ENCODE measurements at regions not wholly inside any gene's neighbourhood (a gene's known extent, or its start where the extent isn't known, plus 50 kb on each side); places are given as distances from the start of the nearest gene placed in this dataset.

GRCh38 chr9:120210274-120210673 lies 369.7 kb downstream of the CDK5RAP2 start:
- ATAC-seq (no peak), FAIRE-seq (no peak), DNase-seq (ENCODE audit: low read depth in 1 of 2, low spot score in 1 of 2) (no peak)
- POLR2A ChIA-PET, result no interaction called here
- no peaks in the 10 kb centered on the region for H3K9me3 ChIP-seq
- H3K27ac ChIP-seq, result no peak overlapping the region
- CTCF ChIA-PET, result interaction anchor here (0.9 kb wide), 1 partner anchor 39 kb away, joined by 3 read pairs; no protein-coding TSS in a partner anchor
- WGBS (ENCODE audit: missing lambda C conversion rate), result 12% methylated on average over 4 of the region's 4 CpGs
- no peak overlapping the region for H3K4me2 ChIP-seq
- H3K4me1 ChIP-seq, result no peaks in the 10 kb centered on the region
- no peak for TF ChIP-seq EHF (CRISPR knock-in tag; IDR thresholded peaks at IDR 0.05)
- no peak for TF ChIP-seq CEBPB (IDR thresholded peaks at IDR 0.05)
- no peak for TF ChIP-seq POLR2AphosphoS2 (conservative IDR thresholded peaks at IDR 0.05; ENCODE audit: low read length)
- TF ChIP-seq RNF2 (IDR thresholded peaks at IDR 0.05; ENCODE audit: borderline replicate concordance, low read depth), result no peak
- TF ChIP-seq TP53 (CRISPR knock-in tag; IDR thresholded peaks at IDR 0.05), result no peak
- TF ChIP-seq KDM1A (IDR thresholded peaks at IDR 0.05; ENCODE audit: low read depth), result no peak
- no peak for TF ChIP-seq ZSCAN20 (CRISPR knock-in tag; IDR thresholded peaks at IDR 0.05)
- no peak for TF ChIP-seq ZNF302 (CRISPR knock-in tag; IDR thresholded peaks at IDR 0.05)
- TF ChIP-seq EP300 (IDR thresholded peaks at IDR 0.05), result no peak
- no peak overlapping the region for H3K4me3 ChIP-seq

GRCh38 chr9:120202856-120203654 lies 376.9 kb downstream of the CDK5RAP2 start:
- FAIRE-seq (no peak), ATAC-seq (no peak), DNase-seq (ENCODE audit: low read depth in 1 of 2, low spot score in 1 of 2) (no peak)
- ChIA-PET POLR2A (no interaction called here), CTCF (interaction anchor here (0.5 kb wide), 1 partner anchor 374 kb away, joined by 3 read pairs; no protein-coding TSS in a partner anchor)
- Histone ChIP-seq H3K4me2 (no peak overlapping the region), H3K9me3 (no peaks in the 10 kb centered on the region), H3K4me3 (no peak overlapping the region), H3K4me1 (no peaks in the 10 kb centered on the region), H3K27ac (no peak overlapping the region)
- TF ChIP-seq MAZ (IDR thresholded peaks at IDR 0.05; ENCODE audit: borderline replicate concordance, low read depth, low read length) (no peak), EP300 (IDR thresholded peaks at IDR 0.05) (no peak), ATOH8 (CRISPR knock-in tag; IDR thresholded peaks at IDR 0.05; ENCODE audit: low read depth) (no peak), HMGXB4 (CRISPR knock-in tag; IDR thresholded peaks at IDR 0.05; ENCODE audit: borderline replicate concordance) (no peak)
- 35% methylated on average over 11 of the region's 11 CpGs for WGBS (ENCODE audit: missing lambda C conversion rate)

GRCh38 chr9:120198027-120198426 lies 381.9 kb downstream of the CDK5RAP2 start:
- H3K27ac ChIP-seq, result no peak overlapping the region
- POLR2A ChIA-PET, result no interaction called here
- ATAC-seq, result no peak
- H3K4me1 ChIP-seq, result no peaks in the 10 kb centered on the region
- TF ChIP-seq CHD4 (IDR thresholded peaks at IDR 0.05; ENCODE audit: borderline replicate concordance), result no peak
- TF ChIP-seq CEBPB (IDR thresholded peaks at IDR 0.05), result no peak
- no peak for TF ChIP-seq ZC3H11A (IDR thresholded peaks at IDR 0.05)
- TF ChIP-seq HEYL (CRISPR knock-in tag; IDR thresholded peaks at IDR 0.05), result no peak
- no peak for TF ChIP-seq HDAC2 (IDR thresholded peaks at IDR 0.05)
- WGBS (ENCODE audit: missing lambda C conversion rate), result 30% methylated on average over 3 of the region's 3 CpGs
- CTCF ChIA-PET, result interaction anchor here (1.4 kb wide), 1 partner anchor 22 kb away, joined by 3 read pairs; no protein-coding TSS in a partner anchor
- no peaks in the 10 kb centered on the region for H3K9me3 ChIP-seq
- DNase-seq (ENCODE audit: low read depth in 1 of 2, low spot score in 1 of 2), result no peak
- H3K4me3 ChIP-seq, result no peak overlapping the region
- FAIRE-seq, result no peak
- H3K4me2 ChIP-seq, result no peak overlapping the region

GRCh38 chr9:120197605-120198004 lies 382.4 kb downstream of the CDK5RAP2 start:
- DNase-seq (ENCODE audit: low read depth in 1 of 2, low spot score in 1 of 2), result no peak
- Histone ChIP-seq H3K9me3 (no peaks in the 10 kb centered on the region), H3K27ac (no peak overlapping the region), H3K4me2 (no peak overlapping the region), H3K4me1 (no peaks in the 10 kb centered on the region), H3K4me3 (no peak overlapping the region)
- peak in 1 of 2 experiments; percentile 30; a peak in 1 of 6 replicates for ATAC-seq
- ChIA-PET CTCF (interaction anchor here (1.4 kb wide), 1 partner anchor 22 kb away, joined by 3 read pairs; no protein-coding TSS in a partner anchor), POLR2A (no interaction called here)
- WGBS (ENCODE audit: missing lambda C conversion rate), result 41% methylated on average over 12 of the region's 12 CpGs
- TF ChIP-seq TFCP2L1 (CRISPR knock-in tag; IDR thresholded peaks at IDR 0.05) (no peak), FOXS1 (CRISPR knock-in tag; IDR thresholded peaks at IDR 0.05) (no peak), ZFP36 (IDR thresholded peaks at IDR 0.05; ENCODE audit: borderline replicate concordance, partially characterized antibody) (no peak), SMC3 (IDR thresholded peaks at IDR 0.05) (no peak), SREBF2 (IDR thresholded peaks at IDR 0.05) (no peak), POLR2AphosphoS2 (conservative IDR thresholded peaks at IDR 0.05; ENCODE audit: low read length) (no peak)
- FAIRE-seq, result no peak

All from A549 (cell line).